Left ventricle myocardium inferior (tissue), 1 donor: ENCODE measurements at regions not wholly inside any gene's neighbourhood (a gene's known extent, or its start where the extent isn't known, plus 50 kb on each side); places are given as distances from the start of the nearest gene placed in this dataset.
"Not testable (repeated sequence)": the region's sequence is repeated elsewhere in the genome, so short reads cannot be mapped to it uniquely, and the experiment has no call there.

Experiments
- DNase-seq: peaks from one replicate; pipeline ENCODE4 v3.0.0-alpha.2; 2020
- H3K27ac ChIP-seq: fragments of 200-600 bp; replicated peaks from 2 replicates; pipeline ENCODE4 v1.8.0; 2021
- H3K27me3 ChIP-seq: fragments of 200-600 bp; 2 replicates; pipeline ENCODE4 v1.8.0; 2021; ENCODE audit warnings: low read depth
- H3K36me3 ChIP-seq: fragments of 200-600 bp; 2 replicates; pipeline ENCODE4 v1.8.0; 2021
- H3K4me1 ChIP-seq: fragments of 200-600 bp; 2 replicates; pipeline ENCODE4 v1.8.0; 2021
- H3K4me3 ChIP-seq: fragments of 200-600 bp; 2 replicates; pipeline ENCODE4 v1.8.0; 2021; ENCODE audit warnings: mild to moderate bottlenecking, moderate library complexity
- H3K9me3 ChIP-seq: fragments of 200-600 bp; replicated peaks from 2 replicates; pipeline ENCODE4 v1.8.0; 2021
- CTCF ChIP-seq: fragments of 200-600 bp; IDR thresholded peaks from 2 replicates; pipeline ENCODE4 v1.8.0; 2021; ENCODE audit warnings: antibody characterized with exemption, mild to moderate bottlenecking, borderline replicate concordance
- intact Hi-C: fragments of 100-400 bp; cut with micrococcal nuclease; formaldehyde crosslinking; loops from one replicate; pipeline ENCODE4 v1.11.0; 2022
- donor health status: DM: no; HTN: yes; CAD: no; lungs with severe emphysema.

- H3K27me3 ChIP-seq, result no peaks in the 10 kb centered on the region
- intact Hi-C loops, result no loop called here
- no peak overlapping the region for H3K27ac ChIP-seq
- peaks cover 5% of the 10 kb centered on the region for H3K9me3 ChIP-seq
- H3K4me1 ChIP-seq, result no peaks in the 10 kb centered on the region
- H3K36me3 ChIP-seq, result no peaks in the 10 kb centered on the region
- no peak overlapping the region for H3K4me3 ChIP-seq
- DNase-seq, result no peak
- TF ChIP-seq CTCF, result no peak
Measured at GRCh38 chr7:113198226-113198625, 79.9 kb upstream of the SMIM30 start.

GRCh38 chr7:113197274-113197673 is 78.9 kb upstream of the SMIM30 start:
- H3K27me3 ChIP-seq, result no peaks in the 10 kb centered on the region
- DNase-seq, result no peak

GRCh38 chr7:113188396-113188795 is 70.0 kb upstream of the SMIM30 start:
- Histone ChIP-seq H3K9me3 (no peaks in the 10 kb centered on the region), H3K36me3 (no peaks in the 10 kb centered on the region), H3K27me3 (no peaks in the 10 kb centered on the region), H3K4me1 (no peaks in the 10 kb centered on the region), H3K4me3 (no peak overlapping the region), H3K27ac (no peak overlapping the region)
- TF ChIP-seq CTCF, result no peak
- intact Hi-C loops, result no loop called here
- no peak for DNase-seq

More at GRCh38 chr7:113197274-113197673, 78.9 kb upstream of the SMIM30 start:
- intact Hi-C loops, result no loop called here
- Histone ChIP-seq H3K9me3 (peaks cover 5% of the 10 kb centered on the region), H3K27ac (no peak overlapping the region), H3K4me3 (no peak overlapping the region), H3K36me3 (no peaks in the 10 kb centered on the region), H3K4me1 (no peaks in the 10 kb centered on the region)
- TF ChIP-seq CTCF, result no peak

DNA sequence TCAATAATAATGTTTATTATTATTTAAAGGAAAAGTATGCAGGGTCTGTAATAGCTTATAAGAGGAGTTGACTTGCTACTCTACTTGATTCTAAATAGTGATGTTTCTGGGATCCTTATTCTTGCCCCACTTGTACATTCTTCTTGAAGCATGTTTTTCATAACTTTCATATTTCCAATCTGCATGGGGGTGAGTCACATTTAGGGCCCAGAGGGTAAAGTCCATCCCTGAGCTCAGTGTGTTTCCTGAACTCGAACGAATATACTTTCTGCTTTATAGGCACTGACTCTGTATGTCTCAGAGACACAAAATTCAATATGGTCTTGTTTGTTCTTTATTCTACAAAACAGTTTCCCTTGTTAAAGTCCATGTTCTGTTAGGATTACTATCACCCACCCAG is 61.0 kb upstream of the SMIM30 start:
- Histone ChIP-seq H3K9me3 (no peaks in the 10 kb centered on the region), H3K36me3 (no peaks in the 10 kb centered on the region), H3K4me1 (no peaks in the 10 kb centered on the region), H3K4me3 (no peak overlapping the region), H3K27ac (no peak overlapping the region), H3K27me3 (no peaks in the 10 kb centered on the region)
- no peak for DNase-seq
- intact Hi-C loops, result no loop called here
- TF ChIP-seq CTCF, result no peak

- Histone ChIP-seq H3K36me3 (no peaks in the 10 kb centered on the region), H3K27ac (no peak overlapping the region), H3K4me1 (no peaks in the 10 kb centered on the region), H3K27me3 (no peaks in the 10 kb centered on the region), H3K9me3 (no peaks in the 10 kb centered on the region), H3K4me3 (no peak overlapping the region)
- no peak for TF ChIP-seq CTCF
- DNase-seq, result no peak
- intact Hi-C loops, result no loop called here
Measured at GRCh38 chr7:113176836-113177235, 58.5 kb upstream of the SMIM30 start.

DNA sequence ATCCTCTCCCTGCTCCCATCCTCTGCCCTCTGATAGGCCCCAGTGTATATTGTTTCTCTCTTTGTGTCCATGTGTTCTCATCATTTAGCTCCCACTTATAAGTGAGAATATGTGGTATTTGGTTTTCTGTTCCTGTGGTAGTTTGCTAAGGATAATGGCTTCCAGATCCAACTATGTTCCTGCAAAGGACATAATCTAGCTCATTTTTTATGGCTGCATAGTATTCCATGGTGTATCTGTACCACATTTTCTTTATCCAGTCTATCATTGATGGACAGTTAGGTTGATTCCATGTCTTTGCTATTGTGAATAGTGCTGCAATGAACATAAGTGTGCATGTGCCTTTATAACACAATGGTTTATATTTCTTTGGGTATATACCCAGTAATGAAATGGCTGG is 57.8 kb upstream of the SMIM30 start:
- H3K27me3 ChIP-seq, DNase-seq, intact Hi-C loops, H3K36me3 ChIP-seq, H3K27ac ChIP-seq, H3K9me3 ChIP-seq, H3K4me3 ChIP-seq, H3K4me1 ChIP-seq: not testable (repeated sequence)
